ENCODE measurements at regions not wholly inside any gene's neighbourhood (a gene's known extent, or its start where the extent isn't known, plus 50 kb on each side); places are given as distances from the start of the nearest gene placed in this dataset.

DNA sequence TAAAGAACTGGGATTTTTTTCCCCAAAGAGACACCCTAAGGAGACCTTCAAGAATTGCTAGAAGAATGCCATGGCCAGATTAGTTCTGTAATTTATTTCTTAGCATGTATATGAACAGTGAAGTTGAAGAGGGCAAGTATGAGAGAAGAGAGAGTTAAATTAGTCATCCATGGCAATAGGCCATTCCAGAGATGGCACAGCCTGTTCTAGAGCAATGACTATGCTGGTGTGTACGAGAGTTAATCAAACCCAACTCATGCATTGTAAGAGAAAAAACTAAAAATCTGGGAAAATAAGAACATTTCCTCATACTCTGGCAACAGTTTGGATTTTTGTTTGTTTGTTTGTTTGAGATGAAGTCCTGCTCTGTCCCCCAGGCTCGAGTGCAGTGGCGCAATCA, 112.1 kb upstream of the PIK3C3 start:
- TF ChIP-seq, protein P1, sequence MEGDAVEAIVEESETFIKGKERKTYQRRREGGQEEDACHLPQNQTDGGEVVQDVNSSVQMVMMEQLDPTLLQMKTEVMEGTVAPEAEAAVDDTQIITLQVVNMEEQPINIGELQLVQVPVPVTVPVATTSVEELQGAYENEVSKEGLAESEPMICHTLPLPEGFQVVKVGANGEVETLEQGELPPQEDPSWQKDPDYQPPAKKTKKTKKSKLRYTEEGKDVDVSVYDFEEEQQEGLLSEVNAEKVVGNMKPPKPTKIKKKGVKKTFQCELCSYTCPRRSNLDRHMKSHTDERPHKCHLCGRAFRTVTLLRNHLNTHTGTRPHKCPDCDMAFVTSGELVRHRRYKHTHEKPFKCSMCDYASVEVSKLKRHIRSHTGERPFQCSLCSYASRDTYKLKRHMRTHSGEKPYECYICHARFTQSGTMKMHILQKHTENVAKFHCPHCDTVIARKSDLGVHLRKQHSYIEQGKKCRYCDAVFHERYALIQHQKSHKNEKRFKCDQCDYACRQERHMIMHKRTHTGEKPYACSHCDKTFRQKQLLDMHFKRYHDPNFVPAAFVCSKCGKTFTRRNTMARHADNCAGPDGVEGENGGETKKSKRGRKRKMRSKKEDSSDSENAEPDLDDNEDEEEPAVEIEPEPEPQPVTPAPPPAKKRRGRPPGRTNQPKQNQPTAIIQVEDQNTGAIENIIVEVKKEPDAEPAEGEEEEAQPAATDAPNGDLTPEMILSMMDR (IDR thresholded peaks at IDR 0.05) = no peak
- TF ChIP-seq POLR2A (IDR thresholded peaks at IDR 0.05) (no peak), POLR2AphosphoS5 (IDR thresholded peaks at IDR 0.05) (no peak)
